ENCODE measurements at regions not wholly inside any gene's neighbourhood (a gene's known extent, or its start where the extent isn't known, plus 50 kb on each side); places are given as distances from the start of the nearest gene placed in this dataset.

DNA sequence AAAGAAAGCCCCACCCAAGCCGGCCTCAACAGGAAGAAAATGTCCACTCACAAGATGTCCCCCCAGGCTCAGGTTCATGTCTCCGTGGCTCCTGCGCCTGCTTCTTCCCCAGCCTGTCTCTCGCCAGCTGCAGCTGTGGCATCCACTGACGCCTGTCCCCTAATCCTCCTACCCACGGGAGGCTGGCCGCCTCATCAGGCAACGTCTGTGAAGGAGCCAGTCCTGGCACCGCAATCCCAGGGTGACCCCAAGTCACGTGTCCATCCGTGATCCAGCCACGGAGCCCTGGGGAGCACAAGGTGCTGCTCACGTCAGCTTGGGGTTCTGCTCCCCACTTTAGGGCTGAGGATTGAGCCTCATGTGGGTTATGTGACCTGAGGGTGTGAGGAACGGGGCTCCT is 640.3 kb downstream of the CDH26 start:
- no peaks in the 10 kb centered on the region for H3K36me3 Mint-ChIP-seq (ENCODE audit: low read depth)
- peaks cover 21% of the 10 kb centered on the region for H3K27me3 Mint-ChIP-seq (ENCODE audit: low read depth, poor library complexity)
- no peak overlapping the region for H3K27ac Mint-ChIP-seq
- H3K9me3 Mint-ChIP-seq: peaks cover 21% of the 10 kb centered on the region
- no peak overlapping the region for H3K4me3 Mint-ChIP-seq
- no peaks in the 10 kb centered on the region for H3K4me1 Mint-ChIP-seq
- no peak for DNase-seq
- TF ChIP-seq CTCF (IDR thresholded peaks at IDR 0.05): no peak

- no peak for DNase-seq
- H3K4me3 Mint-ChIP-seq: no peak overlapping the region
- H3K27me3 Mint-ChIP-seq (ENCODE audit: low read depth, poor library complexity): peaks cover 21% of the 10 kb centered on the region
- H3K4me1 Mint-ChIP-seq: no peaks in the 10 kb centered on the region
- no peaks in the 10 kb centered on the region for H3K36me3 Mint-ChIP-seq (ENCODE audit: low read depth)
- peaks cover 21% of the 10 kb centered on the region for H3K9me3 Mint-ChIP-seq
- no peak for TF ChIP-seq CTCF (IDR thresholded peaks at IDR 0.05)
- peak overlapping the region; percentile 80 for H3K27ac Mint-ChIP-seq
Observed at GRCh38 chr20:60599381-60599780, 641.2 kb downstream of the CDH26 start.

DNA sequence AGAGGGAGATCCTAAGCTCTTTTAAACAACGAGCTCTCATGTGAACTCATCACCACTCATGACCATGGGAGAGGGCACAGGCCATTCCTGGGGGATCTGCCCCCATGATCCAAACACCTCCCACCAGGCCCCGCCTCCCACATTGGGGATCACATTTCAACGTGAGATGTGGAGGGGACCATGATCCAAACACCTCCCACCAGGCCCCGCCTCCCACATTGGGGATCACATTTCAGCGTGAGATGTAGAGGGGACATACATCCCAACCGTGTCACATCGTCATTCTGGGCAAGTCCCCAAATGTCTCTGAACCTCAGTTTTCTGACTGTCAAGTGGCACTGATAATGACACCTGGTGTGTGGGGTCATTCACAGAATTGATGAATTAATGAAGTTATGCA is 641.8 kb downstream of the CDH26 start:
- Mint-ChIP-seq H3K27me3 (ENCODE audit: low read depth, poor library complexity) (peaks cover 21% of the 10 kb centered on the region), H3K4me3 (no peak overlapping the region), H3K9me3 (peaks cover 21% of the 10 kb centered on the region), H3K4me1 (no peaks in the 10 kb centered on the region), H3K36me3 (ENCODE audit: low read depth) (no peaks in the 10 kb centered on the region), H3K27ac (no peak overlapping the region)
- no peak for TF ChIP-seq CTCF (IDR thresholded peaks at IDR 0.05)
- no peak for DNase-seq

DNA sequence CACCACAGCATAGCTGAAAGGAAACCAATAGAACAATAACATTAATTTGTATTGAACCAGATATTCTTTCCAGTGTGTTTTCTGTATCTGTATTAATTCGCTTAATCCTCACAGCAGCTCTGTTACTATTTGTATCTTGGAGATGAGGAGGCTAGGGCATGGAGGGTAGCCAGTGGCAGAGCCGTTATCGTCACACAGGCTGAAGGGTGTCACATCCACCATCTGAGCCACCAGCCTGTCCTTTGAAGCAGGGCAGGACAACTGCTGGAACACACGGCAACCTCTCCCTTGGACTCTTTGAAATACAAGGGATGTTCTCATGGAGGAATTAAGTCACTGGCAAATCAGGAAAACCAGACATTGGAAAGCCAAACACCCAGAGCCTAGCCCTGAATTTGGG is 628.0 kb upstream of the CDH4 start:
- DNase-seq: no peak
- no peaks in the 10 kb centered on the region for H3K9me3 Mint-ChIP-seq
- H3K27ac Mint-ChIP-seq: no peak overlapping the region
- TF ChIP-seq CTCF (IDR thresholded peaks at IDR 0.05): no peak
- peaks cover 4% of the 10 kb centered on the region for H3K4me1 Mint-ChIP-seq
- peaks cover 15% of the 10 kb centered on the region for H3K27me3 Mint-ChIP-seq (ENCODE audit: low read depth, poor library complexity)
- no peak overlapping the region for H3K4me3 Mint-ChIP-seq
- H3K36me3 Mint-ChIP-seq (ENCODE audit: low read depth): no peaks in the 10 kb centered on the region

DNA sequence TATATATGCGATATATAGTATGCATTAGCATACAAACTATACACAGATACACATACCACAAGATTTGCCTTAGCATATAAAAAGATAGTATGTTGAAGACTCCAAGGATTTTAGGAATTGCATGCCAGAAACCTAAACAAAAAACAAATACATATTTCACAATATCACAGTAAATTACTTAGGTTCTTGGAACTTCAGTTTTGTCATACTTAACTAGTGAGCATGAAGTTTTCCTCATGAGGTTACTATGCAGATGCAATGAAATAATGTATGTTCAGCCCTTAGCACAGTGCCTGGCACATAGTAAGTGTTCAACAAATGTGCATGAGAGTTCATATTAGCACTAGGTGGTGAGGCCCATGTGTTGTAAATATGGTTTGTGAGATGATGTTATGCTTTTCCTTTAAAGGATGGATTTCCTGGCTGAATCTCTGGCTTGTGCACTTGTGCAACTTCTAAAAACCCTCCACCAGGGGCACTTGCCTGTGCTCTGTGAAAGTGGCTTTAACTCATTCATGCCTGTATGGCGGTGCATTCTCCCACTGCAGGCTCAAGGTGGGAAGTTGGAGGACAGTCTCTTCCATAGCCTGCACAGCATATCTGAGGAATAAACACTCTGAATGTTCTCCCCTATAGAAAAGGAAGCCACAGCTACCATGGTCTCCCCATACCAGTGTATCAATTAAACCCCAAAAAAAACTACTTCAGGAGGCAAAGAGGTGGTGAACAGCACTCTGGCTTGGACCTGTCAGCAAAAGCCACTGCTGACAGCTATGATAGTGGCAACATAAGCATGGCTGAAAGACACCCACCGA is 624.1 kb upstream of the CDH4 start:
- peaks cover 17% of the 10 kb centered on the region for H3K27me3 Mint-ChIP-seq (ENCODE audit: low read depth, poor library complexity)
- H3K4me3 Mint-ChIP-seq: no peak overlapping the region
- no peaks in the 10 kb centered on the region for H3K36me3 Mint-ChIP-seq (ENCODE audit: low read depth)
- TF ChIP-seq CTCF (IDR thresholded peaks at IDR 0.05): peak; percentile 11
- peaks cover 32% of the 10 kb centered on the region for H3K4me1 Mint-ChIP-seq
- no peak for DNase-seq
- H3K9me3 Mint-ChIP-seq: no peaks in the 10 kb centered on the region
- no peak overlapping the region for H3K27ac Mint-ChIP-seq

DNA sequence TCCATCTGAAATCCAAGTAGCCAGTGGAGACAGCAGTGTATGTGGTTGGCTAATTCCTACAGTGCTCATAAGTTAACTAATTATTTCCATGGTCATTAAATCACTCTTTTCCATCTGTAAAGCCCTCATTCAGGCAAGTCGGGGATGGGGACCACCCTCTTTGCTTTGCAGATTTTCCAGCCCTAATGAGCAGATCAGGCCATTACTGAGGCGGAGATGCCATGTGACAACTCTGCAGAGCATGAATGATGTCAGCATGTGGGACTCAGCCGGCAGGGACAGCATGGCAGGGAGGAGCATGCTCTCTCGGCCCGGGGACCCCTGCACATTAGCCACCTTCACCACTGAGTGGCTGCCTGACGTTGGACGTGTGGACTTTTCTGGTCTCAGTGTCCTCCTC is 623.3 kb upstream of the CDH4 start:
- Mint-ChIP-seq H3K4me1 (peaks cover 32% of the 10 kb centered on the region), H3K27me3 (ENCODE audit: low read depth, poor library complexity) (peaks cover 17% of the 10 kb centered on the region), H3K9me3 (no peaks in the 10 kb centered on the region), H3K36me3 (ENCODE audit: low read depth) (no peaks in the 10 kb centered on the region), H3K4me3 (no peak overlapping the region), H3K27ac (no peak overlapping the region)
- DNase-seq: no peak
- TF ChIP-seq CTCF (IDR thresholded peaks at IDR 0.05): no peak
